A172 (cell line): ENCODE measurements at regions not wholly inside any gene's neighbourhood (a gene's known extent, or its start where the extent isn't known, plus 50 kb on each side); places are given as distances from the start of the nearest gene placed in this dataset.

Experiments used
- DNase-seq: peaks from one replicate; pipeline ENCODE4 v3.0.0-alpha.2; 2015; ENCODE audit warnings: low spot score

- DNase-seq: no peak
These were observed 1280.4 kb downstream of the TBC1D22A start for GRCh38 chr22:48042621-48043395.

GRCh38 chr22:48039326-48039725 lies 1276.9 kb downstream of the TBC1D22A start:
- DNase-seq: no peak

GRCh38 chr22:48037618-48038017 lies 1275.2 kb downstream of the TBC1D22A start:
- DNase-seq: no peak

- DNase-seq: no peak
These were observed 1273.4 kb downstream of the TBC1D22A start for GRCh38 chr22:48035897-48036296.

- no peak for DNase-seq
These were observed 1269.1 kb downstream of the TBC1D22A start for GRCh38 chr22:48031589-48031988.

- DNase-seq: no peak
These were observed 1262.6 kb downstream of the TBC1D22A start for GRCh38 chr22:48025096-48025495.

GRCh38 chr22:48021991-48022401 lies 1259.5 kb downstream of the TBC1D22A start:
- no peak for DNase-seq

- no peak for DNase-seq
These were observed 1255.9 kb downstream of the TBC1D22A start for GRCh38 chr22:48018346-48018745.

GRCh38 chr22:48015701-48016100 lies 1253.3 kb downstream of the TBC1D22A start:
- DNase-seq: no peak

GRCh38 chr22:48004936-48005335 lies 1242.5 kb downstream of the TBC1D22A start:
- DNase-seq: no peak

GRCh38 chr22:48004038-48004437 lies 1241.6 kb downstream of the TBC1D22A start:
- no peak for DNase-seq

- DNase-seq: no peak
These were observed 1238.7 kb downstream of the TBC1D22A start for GRCh38 chr22:48001101-48001500.

GRCh38 chr22:47997612-47998011 lies 1235.2 kb downstream of the TBC1D22A start:
- no peak for DNase-seq

GRCh38 chr22:47997052-47997590 lies 1234.7 kb downstream of the TBC1D22A start:
- no peak for DNase-seq

GRCh38 chr22:47996446-47996857 lies 1234.0 kb downstream of the TBC1D22A start:
- DNase-seq: no peak

GRCh38 chr22:47995718-47996117 lies 1233.3 kb downstream of the TBC1D22A start:
- DNase-seq: no peak

GRCh38 chr22:47995264-47995627 lies 1232.8 kb downstream of the TBC1D22A start:
- DNase-seq: no peak

- DNase-seq: no peak
These were observed 1232.3 kb downstream of the TBC1D22A start for GRCh38 chr22:47994601-47995263.

GRCh38 chr22:47994045-47994444 lies 1231.6 kb downstream of the TBC1D22A start:
- no peak for DNase-seq

- DNase-seq: no peak
These were observed 1228.0 kb downstream of the TBC1D22A start for GRCh38 chr22:47990481-47990880.

GRCh38 chr22:47987885-47988515 lies 1225.5 kb downstream of the TBC1D22A start:
- no peak for DNase-seq

GRCh38 chr22:47976219-47976618 lies 1213.8 kb downstream of the TBC1D22A start:
- no peak for DNase-seq

- no peak for DNase-seq
These were observed 1205.4 kb downstream of the TBC1D22A start for GRCh38 chr22:47967831-47968230.
